HepG2 (cell line): ENCODE measurements at regions not wholly inside any gene's neighbourhood (a gene's known extent, or its start where the extent isn't known, plus 50 kb on each side); places are given as distances from the start of the nearest gene placed in this dataset.

Experiments used
- ATAC-seq: fragments of 200-7000 bp; cut with Tn5 transposase; 3 replicates; pipeline ENCODE4 v1.9.1; 2020; ENCODE audit warnings: mild to moderate bottlenecking, moderate library complexity
- BruUV-seq: library from RNA; stranded (reverse); fragments of 400-500 nt; replicated peaks from 2 replicates; lab custom pipeline; 2021; lab: Mats Ljungman, UMichigan
- CTCF ChIA-PET: fragments of 300-600 bp; formaldehyde crosslinking; extraction: SDS; loops from one replicate; lab custom pipeline; 2021; ENCODE audit warnings: low total read pairs, inconsistent platforms, low intra/inter-chr PET ratio; lab: Yijun Ruan, JAX
- POLR2A ChIA-PET: fragments of 350-600 bp; sonication (Branson Sonifier 250); formaldehyde crosslinking; loops from one replicate; lab custom pipeline; 2020; ENCODE audit warnings: antibody characterized with exemption, inconsistent platforms; lab: Yijun Ruan, JAX
- DNase-seq: peaks from one replicate; pipeline ENCODE4 v3.0.0-alpha.2; 2015; ENCODE audit warnings: low spot score
- FAIRE-seq: peaks from 3 replicates; lab custom pipeline; 2011; peaks lifted over from hg19 to GRCh38; lab: Jason Lieb, UNC
- H2AFZ ChIP-seq: one replicate; pipeline ENCODE4 v1.6.1; 2011; ENCODE audit warnings: low read length, inconsistent platforms
- H3K27ac ChIP-seq: fragments of 300-600 bp; 3 replicates; pipeline ENCODE4 v1.8.0; 2011; ENCODE audit warnings: mixed run types, mild to moderate bottlenecking, mixed read lengths, low read length, inconsistent platforms; ENCODE audit not compliant: insufficient read depth; ENCODE audit errors: extremely low read length
- H3K27me3 ChIP-seq, 2 experiments: fragments of 200-600 bp in 1 of 2; 2 replicates in 1 of 2; 3 replicates in 1 of 2; pipeline versions ENCODE4 v1.6.0 to v1.8.0; 2011; ENCODE audit warnings: low read length in 2 of 2, mild to moderate bottlenecking in 2 of 2, moderate library complexity in 2 of 2, inconsistent platforms in 1 of 2; ENCODE audit not compliant: insufficient read depth in 2 of 2, control insufficient read depth in 1 of 2
- H3K36me3 ChIP-seq, 2 experiments: fragments of 200-600 bp in 1 of 2; replicated peaks in 1 of 2; 2 replicates in 1 of 2; 3 replicates in 1 of 2; pipeline versions ENCODE4 v1.5.1 to v1.8.0; 2011; ENCODE audit warnings: low read length in 2 of 2, inconsistent platforms in 1 of 2; ENCODE audit not compliant: insufficient read depth in 2 of 2, control insufficient read depth in 1 of 2
- H3K4me1 ChIP-seq: 2 replicates; pipeline ENCODE4 v1.5.1; 2012; ENCODE audit warnings: low read length, inconsistent platforms; ENCODE audit not compliant: insufficient read depth
- H3K4me2 ChIP-seq: 2 replicates; pipeline ENCODE4 v1.6.0; 2011; ENCODE audit warnings: low read depth, low read length, inconsistent platforms
- H3K4me3 ChIP-seq, 3 experiments: fragments of 200-600 bp in 1 of 3; sonication (generic), shearing (Covaris generic) in 1 of 3; replicated peaks in 1 of 3; 2 replicates each; pipeline ENCODE4 v1.5.1; 2011 to 2016; ENCODE audit warnings: low read length in 3 of 3, inconsistent platforms in 2 of 3, low read depth in 2 of 3, mild to moderate bottlenecking in 2 of 3, control low read depth in 1 of 3, mixed read lengths in 1 of 3; ENCODE audit not compliant: insufficient read depth in 1 of 3
- H3K79me2 ChIP-seq: one replicate; pipeline ENCODE4 v1.6.1; 2011; ENCODE audit warnings: low read length, inconsistent platforms; ENCODE audit not compliant: insufficient read depth
- H3K9ac ChIP-seq: 2 replicates; pipeline ENCODE4 v1.6.0; 2011; ENCODE audit warnings: mild to moderate bottlenecking, low read depth, low read length, inconsistent platforms; ENCODE audit not compliant: insufficient read depth
- H3K9me3 ChIP-seq: 2 replicates; pipeline ENCODE4 v1.5.1; 2012; ENCODE audit warnings: mild to moderate bottlenecking, low read length
- H4K20me1 ChIP-seq: 2 replicates; pipeline ENCODE4 v1.6.0; 2011; ENCODE audit warnings: inconsistent platforms, mild to moderate bottlenecking, low read length, moderate library complexity; ENCODE audit not compliant: insufficient read depth
- KMT2B ChIP-seq: IDR thresholded peaks from 2 replicates; pipeline ENCODE4 v1.6.1; 2016; ENCODE audit warnings: missing genetic modification reagents, missing compliant biosample characterization
- RFX5 ChIP-seq: IDR thresholded peaks from 2 replicates; pipeline ENCODE4 v1.6.1; 2011; ENCODE audit warnings: low read depth, low read length, improper control_type of control experiment
- ZBTB38 ChIP-seq: sonication (generic); formaldehyde crosslinking; IDR thresholded peaks from 2 replicates; pipeline ENCODE4 v1.5.1; 2020; ENCODE audit warnings: mild to moderate bottlenecking, missing genetic modification reagents
- ZFP1 ChIP-seq: IDR thresholded peaks from 2 replicates; pipeline ENCODE4 v1.6.1; 2016
- ZNF296 ChIP-seq: sonication (generic); formaldehyde crosslinking; conservative IDR thresholded peaks from 2 replicates; pipeline ENCODE4 v1.5.0; 2020; ENCODE audit warnings: mild to moderate bottlenecking, missing genetic modification reagents
- WGBS: methylation state at CpG from one replicate; pipeline ENCODE4 v1.1.6; 2017; ENCODE audit warnings: low lambda C conversion rate; 5-methylcytosine and 5-hydroxymethylcytosine counted together
- in situ Hi-C: cut with HindIII; loops from 2 replicates; pipeline ENCODE4 v1.10.0; 2017; ENCODE audit warnings: low pct_unique_long_range_greater_than_20kb; ENCODE audit not compliant: extremely low pct_ligation_motif_present
- intact Hi-C: fragments of 100-400 bp; cut with micrococcal nuclease; formaldehyde crosslinking; loops from one replicate; pipeline ENCODE4 v1.10.0; 2022; ENCODE audit not compliant: unreplicated experiment
- TF ChIP-seq, protein P1 (sequence below): sonication (generic); formaldehyde crosslinking; IDR thresholded peaks from 2 replicates; pipeline ENCODE4 v1.4.0; 2020; ENCODE audit warnings: missing genetic modification reagents, mild to moderate bottlenecking, borderline replicate concordance
- TF ChIP-seq, protein P2 (sequence below): sonication (generic); formaldehyde crosslinking; IDR thresholded peaks from 2 replicates; pipeline ENCODE4 v1.4.0; 2020; ENCODE audit warnings: missing genetic modification reagents
- TF ChIP-seq, protein P3 (sequence below): IDR thresholded peaks from 2 replicates; pipeline ENCODE4 v1.6.1; 2016; ENCODE audit warnings: low read depth, borderline replicate concordance
- TF ChIP-seq, protein P4 (sequence below), 2 experiments: sonication (generic) in 1 of 2; formaldehyde crosslinking in 1 of 2; IDR thresholded peaks; 2 replicates each; pipeline versions ENCODE4 v1.6.1 to v1.9.0; 2014 to 2022; ENCODE audit warnings: antibody characterized with exemption in 1 of 2, borderline replicate concordance in 1 of 2, inconsistent platforms in 1 of 2, low read depth in 1 of 2, missing genetic modification reagents in 1 of 2
- TF ChIP-seq, protein P5 (sequence below): sonication (generic); formaldehyde crosslinking; IDR thresholded peaks from 2 replicates; pipeline ENCODE4 v1.5.0; 2020; ENCODE audit warnings: mild to moderate bottlenecking, missing genetic modification reagents, borderline replicate concordance

DNA sequence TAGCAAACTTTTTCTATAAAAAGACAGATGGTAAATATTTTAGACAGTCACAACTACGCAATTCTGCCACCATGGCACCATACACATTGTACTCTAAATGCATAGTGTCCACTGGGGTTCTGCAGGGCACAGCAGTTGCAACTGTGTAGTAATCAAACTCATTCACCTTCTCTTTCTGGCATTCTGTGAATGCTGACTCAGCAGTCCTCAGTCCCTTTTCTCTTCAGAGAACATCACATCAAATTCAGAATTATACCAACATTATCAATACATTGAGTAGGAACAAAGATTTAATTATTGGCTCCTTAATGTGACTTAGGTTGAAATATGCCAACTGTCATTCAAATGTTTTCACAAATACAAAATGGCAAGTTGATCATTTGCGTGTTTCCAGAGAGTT is 74.2 kb upstream of the N4BP1 start (continued):
- TF ChIP-seq, protein P1, sequence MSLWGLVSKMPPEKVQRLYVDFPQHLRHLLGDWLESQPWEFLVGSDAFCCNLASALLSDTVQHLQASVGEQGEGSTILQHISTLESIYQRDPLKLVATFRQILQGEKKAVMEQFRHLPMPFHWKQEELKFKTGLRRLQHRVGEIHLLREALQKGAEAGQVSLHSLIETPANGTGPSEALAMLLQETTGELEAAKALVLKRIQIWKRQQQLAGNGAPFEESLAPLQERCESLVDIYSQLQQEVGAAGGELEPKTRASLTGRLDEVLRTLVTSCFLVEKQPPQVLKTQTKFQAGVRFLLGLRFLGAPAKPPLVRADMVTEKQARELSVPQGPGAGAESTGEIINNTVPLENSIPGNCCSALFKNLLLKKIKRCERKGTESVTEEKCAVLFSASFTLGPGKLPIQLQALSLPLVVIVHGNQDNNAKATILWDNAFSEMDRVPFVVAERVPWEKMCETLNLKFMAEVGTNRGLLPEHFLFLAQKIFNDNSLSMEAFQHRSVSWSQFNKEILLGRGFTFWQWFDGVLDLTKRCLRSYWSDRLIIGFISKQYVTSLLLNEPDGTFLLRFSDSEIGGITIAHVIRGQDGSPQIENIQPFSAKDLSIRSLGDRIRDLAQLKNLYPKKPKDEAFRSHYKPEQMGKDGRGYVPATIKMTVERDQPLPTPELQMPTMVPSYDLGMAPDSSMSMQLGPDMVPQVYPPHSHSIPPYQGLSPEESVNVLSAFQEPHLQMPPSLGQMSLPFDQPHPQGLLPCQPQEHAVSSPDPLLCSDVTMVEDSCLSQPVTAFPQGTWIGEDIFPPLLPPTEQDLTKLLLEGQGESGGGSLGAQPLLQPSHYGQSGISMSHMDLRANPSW (CRISPR knock-in tag), result no peak
- TF ChIP-seq, protein P2, sequence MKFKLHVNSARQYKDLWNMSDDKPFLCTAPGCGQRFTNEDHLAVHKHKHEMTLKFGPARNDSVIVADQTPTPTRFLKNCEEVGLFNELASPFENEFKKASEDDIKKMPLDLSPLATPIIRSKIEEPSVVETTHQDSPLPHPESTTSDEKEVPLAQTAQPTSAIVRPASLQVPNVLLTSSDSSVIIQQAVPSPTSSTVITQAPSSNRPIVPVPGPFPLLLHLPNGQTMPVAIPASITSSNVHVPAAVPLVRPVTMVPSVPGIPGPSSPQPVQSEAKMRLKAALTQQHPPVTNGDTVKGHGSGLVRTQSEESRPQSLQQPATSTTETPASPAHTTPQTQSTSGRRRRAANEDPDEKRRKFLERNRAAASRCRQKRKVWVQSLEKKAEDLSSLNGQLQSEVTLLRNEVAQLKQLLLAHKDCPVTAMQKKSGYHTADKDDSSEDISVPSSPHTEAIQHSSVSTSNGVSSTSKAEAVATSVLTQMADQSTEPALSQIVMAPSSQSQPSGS (CRISPR knock-in tag), result no peak

DNA sequence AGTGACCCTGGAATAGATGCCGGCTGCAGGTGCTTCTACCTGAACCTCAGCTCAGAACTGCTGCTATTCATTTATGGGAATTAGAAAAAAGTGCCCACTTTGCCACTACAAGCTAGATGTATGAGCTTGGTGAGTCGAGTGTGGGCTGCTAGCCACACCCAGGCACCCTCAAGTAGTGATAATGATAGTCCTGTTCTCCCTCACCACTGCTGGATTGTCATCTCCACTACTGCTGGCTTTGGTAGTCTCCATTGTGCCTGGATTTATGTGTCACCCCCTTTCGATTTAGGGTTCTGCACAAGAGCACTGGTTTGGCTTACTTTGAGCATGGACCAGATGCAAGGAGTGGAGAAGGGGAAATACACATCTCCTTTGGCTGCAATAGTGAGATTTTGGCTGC is 73.0 kb upstream of the N4BP1 start:
- H3K4me1 ChIP-seq, result 0 out of 2 replicates have a peak, but pooled peaks cover 6% of the 10 kb centered on the region
- ATAC-seq, result no peak
- no peak for DNase-seq
- H3K36me3 ChIP-seq, result no peaks in the 10 kb centered on the region
- H3K4me3 ChIP-seq, result no peak overlapping the region
- ChIA-PET POLR2A (no interaction called here), CTCF (no interaction called here)
- no TSS peak for BruUV-seq
- no peak overlapping the region for H3K9ac ChIP-seq
- intact Hi-C loops (no loop called here), in situ Hi-C loops (no loop called here)
- no peaks in the 10 kb centered on the region; a peak in 1 of 5 replicates for H3K27me3 ChIP-seq
- H3K4me2 ChIP-seq, result no peak overlapping the region
- H2AFZ ChIP-seq, result no peak overlapping the region
- no peaks in the 10 kb centered on the region for H3K79me2 ChIP-seq
- WGBS, result 0% methylated on average over 3 of the region's 3 CpGs
- FAIRE-seq, result no peak
- no peaks in the 10 kb centered on the region for H3K9me3 ChIP-seq
- H3K27ac ChIP-seq, result no peak overlapping the region
- no peaks in the 10 kb centered on the region for H4K20me1 ChIP-seq
- TF ChIP-seq KMT2B (CRISPR knock-in tag), result no peak
- TF ChIP-seq, protein P3, sequence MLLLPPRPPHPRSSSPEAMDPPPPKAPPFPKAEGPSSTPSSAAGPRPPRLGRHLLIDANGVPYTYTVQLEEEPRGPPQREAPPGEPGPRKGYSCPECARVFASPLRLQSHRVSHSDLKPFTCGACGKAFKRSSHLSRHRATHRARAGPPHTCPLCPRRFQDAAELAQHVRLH (CRISPR knock-in tag), result no peak
- TF ChIP-seq ZNF296 (CRISPR knock-in tag), result no peak
- TF ChIP-seq, protein P4, sequence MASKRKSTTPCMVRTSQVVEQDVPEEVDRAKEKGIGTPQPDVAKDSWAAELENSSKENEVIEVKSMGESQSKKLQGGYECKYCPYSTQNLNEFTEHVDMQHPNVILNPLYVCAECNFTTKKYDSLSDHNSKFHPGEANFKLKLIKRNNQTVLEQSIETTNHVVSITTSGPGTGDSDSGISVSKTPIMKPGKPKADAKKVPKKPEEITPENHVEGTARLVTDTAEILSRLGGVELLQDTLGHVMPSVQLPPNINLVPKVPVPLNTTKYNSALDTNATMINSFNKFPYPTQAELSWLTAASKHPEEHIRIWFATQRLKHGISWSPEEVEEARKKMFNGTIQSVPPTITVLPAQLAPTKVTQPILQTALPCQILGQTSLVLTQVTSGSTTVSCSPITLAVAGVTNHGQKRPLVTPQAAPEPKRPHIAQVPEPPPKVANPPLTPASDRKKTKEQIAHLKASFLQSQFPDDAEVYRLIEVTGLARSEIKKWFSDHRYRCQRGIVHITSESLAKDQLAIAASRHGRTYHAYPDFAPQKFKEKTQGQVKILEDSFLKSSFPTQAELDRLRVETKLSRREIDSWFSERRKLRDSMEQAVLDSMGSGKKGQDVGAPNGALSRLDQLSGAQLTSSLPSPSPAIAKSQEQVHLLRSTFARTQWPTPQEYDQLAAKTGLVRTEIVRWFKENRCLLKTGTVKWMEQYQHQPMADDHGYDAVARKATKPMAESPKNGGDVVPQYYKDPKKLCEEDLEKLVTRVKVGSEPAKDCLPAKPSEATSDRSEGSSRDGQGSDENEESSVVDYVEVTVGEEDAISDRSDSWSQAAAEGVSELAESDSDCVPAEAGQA (IDR thresholded peaks at IDR 0.05; ENCODE audit: low read depth), result no peak
- TF ChIP-seq, protein P4 (CRISPR knock-in tag; IDR thresholded peaks at IDR 0.05; ENCODE audit: borderline replicate concordance), result no peak
- no peak for TF ChIP-seq ZFP1 (CRISPR knock-in tag)
- TF ChIP-seq, protein P5, sequence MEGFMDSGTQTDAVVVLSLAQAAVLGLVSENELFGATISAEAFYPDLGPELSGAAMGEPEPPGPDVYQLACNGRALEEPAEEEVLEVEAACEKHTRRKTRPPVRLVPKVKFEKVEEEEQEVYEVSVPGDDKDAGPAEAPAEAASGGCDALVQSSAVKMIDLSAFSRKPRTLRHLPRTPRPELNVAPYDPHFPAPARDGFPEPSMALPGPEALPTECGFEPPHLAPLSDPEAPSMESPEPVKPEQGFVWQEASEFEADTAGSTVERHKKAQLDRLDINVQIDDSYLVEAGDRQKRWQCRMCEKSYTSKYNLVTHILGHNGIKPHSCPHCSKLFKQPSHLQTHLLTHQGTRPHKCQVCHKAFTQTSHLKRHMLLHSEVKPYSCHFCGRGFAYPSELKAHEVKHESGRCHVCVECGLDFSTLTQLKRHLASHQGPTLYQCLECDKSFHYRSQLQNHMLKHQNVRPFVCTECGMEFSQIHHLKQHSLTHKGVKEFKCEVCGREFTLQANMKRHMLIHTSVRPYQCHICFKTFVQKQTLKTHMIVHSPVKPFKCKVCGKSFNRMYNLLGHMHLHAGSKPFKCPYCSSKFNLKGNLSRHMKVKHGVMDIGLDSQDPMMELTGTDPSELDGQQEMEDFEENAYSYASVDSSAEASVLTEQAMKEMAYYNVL, result no peak
- TF ChIP-seq RFX5, result no peak
- no peak for TF ChIP-seq ZBTB38 (CRISPR knock-in tag)
